NAMALWA (cell line): ENCODE measurements at regions not wholly inside any gene's neighbourhood (a gene's known extent, or its start where the extent isn't known, plus 50 kb on each side); places are given as distances from the start of the nearest gene placed in this dataset.

ENCODE experiments used
- DNase-seq: peaks from one replicate; pipeline ENCODE4 v3.0.0-alpha.2; 2015; ENCODE audit warnings: low spot score

DNA sequence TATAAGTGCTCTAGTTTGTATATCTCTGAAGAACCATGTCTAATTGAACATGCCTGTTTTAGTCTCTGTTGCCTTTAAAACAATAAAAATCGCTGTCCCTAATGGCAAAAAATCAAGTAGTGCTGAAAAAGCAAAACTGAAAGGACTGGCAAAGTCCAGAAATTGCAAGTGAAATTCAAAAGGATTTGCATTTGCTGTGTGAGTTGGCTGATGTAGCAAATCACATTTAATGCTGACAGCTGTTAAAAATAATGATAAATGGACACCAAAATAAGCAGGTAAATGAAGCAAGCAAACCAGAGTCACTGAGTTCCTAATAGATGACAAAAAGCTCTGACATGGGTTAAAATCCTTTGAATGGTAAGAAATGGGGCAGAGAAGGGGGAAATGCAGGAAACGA is 874.1 kb downstream of the GRM8 start:
- no peak for DNase-seq

DNA sequence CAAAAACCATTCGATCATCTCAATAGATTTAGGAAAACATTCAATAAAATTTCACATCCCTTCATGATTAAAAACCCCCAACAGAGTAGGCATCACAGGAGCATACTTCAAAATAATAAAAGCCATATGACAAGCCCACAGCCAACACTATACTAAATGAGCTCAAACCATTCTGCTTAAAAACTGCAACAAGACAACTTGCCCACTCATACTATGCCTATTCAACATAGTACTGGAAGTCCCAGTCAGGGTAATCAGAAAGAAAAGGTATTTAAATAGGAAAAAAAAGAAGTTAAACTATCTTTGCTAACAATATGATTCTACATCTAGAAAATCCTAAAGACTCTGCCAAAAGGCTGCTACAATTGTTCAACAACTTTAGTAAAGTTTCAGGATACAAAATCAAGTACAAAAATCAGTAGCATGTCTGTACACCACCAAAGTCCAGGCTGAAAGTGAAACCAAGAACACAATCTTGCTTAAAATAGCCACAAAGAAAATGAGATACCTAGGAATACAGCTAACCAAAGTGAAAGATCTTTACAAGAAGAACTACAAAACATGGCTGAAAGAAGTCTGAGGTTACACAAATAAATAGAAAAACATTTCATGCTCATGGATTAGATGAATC is 882.6 kb downstream of the GRM8 start:
- DNase-seq = no peak

- DNase-seq = no peak
Observed at GRCh38 chr7:126362746-126363145, 890.0 kb downstream of the GRM8 start.

- DNase-seq = no peak
Observed at GRCh38 chr7:126361183-126361582, 891.6 kb downstream of the GRM8 start.

DNA sequence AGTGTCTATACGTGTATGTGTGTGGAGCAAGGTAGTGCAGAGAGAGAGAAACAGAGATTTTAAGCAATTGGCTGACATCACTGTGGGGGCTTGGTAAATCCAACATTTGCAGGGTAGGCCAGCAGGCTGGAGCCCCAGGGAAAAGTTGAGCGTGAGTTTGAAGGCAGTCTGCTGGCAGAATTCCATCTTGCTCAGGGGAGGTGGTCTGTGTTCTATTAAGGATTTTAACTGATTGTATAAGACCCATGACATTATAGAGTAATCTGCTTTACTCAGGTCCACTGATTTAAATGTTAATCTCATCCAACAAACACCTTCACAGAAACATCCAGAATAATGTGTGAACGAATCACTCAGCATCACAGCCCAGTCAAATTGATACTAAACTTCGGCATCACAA is 912.9 kb downstream of the GRM8 start:
- DNase-seq = no peak

DNA sequence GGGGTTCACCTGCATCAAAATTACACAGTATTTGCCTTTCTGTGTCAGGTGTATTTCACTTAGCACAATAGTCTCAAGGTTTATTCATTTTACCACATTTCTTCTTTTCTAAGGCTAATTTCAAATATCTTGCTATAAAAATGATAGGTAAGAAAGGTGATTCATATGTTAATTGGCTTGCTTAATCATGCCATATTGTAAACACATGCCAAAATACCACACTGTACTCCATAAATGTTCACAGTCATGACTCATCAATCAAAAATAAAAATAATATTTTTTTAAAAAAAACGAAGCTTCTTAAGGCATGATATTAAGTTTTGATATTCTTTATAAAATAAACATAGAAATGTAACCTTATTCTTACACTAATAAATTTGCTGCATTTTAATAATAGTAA is 947.1 kb downstream of the GRM8 start:
- DNase-seq = no peak

- no peak for DNase-seq
Observed at GRCh38 chr7:126303926-126304325, 948.8 kb downstream of the GRM8 start.

DNA sequence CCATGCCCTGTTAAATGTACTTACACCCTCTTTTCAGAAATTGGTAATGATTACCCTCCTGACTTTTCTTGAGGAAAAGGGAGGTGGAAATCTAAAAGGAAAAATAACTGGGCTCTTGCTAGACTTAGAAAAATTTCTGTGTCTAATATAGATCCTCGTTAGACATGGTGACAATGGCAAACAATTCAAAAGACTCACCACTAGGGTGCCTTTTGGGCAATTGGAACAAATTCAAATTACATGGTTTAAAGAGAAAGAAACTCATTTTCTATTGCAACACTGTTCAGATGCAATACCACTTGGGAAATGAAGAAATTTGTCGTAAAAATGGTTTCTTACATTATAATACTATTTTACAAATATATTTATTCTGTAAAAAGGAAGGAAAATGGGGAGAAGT is 950.1 kb downstream of the GRM8 start:
- peak; percentile 30 for DNase-seq

- no peak for DNase-seq
Observed at GRCh38 chr7:126286317-126286716, 966.4 kb downstream of the GRM8 start.

GRCh38 chr7:126236261-126236660 is 1016.5 kb downstream of the GRM8 start:
- no peak for DNase-seq

DNA sequence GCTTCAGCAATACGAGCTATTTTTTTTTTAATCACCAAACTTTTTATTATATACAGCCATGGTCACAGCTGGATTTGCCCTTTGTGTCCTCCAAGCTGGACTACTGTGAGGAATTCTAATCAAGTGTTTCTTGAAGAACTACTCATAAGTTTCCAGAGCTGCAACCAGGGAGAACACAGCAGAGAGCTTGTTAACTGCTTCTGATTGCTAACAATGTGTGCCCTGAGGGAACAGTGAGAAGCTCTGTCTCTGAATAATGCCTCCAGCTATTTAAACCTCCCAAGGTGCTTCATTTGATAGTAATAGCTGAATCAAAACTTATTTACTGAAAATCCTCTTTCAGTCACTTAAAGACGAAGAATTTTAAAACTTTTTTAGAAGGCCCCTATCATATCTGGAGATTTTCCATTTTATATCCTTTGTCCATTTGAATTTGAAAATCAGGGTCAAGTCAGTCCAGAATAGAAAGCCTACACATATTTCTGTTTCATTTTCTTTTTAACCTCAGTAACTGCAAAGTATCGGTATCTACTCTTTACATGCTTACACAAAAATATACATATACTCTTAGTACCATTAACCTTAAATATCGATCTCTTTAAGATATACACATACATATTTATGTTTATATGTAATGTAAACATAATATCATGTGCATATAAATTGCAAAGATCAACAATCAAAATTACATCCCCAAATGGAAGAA is 1024.2 kb downstream of the GRM8 start:
- no peak for DNase-seq

- DNase-seq = no peak
Observed at GRCh38 chr7:126227643-126228042, 1025.1 kb downstream of the GRM8 start.

GRCh38 chr7:126227055-126227454 is 1025.7 kb downstream of the GRM8 start:
- no peak for DNase-seq

DNA sequence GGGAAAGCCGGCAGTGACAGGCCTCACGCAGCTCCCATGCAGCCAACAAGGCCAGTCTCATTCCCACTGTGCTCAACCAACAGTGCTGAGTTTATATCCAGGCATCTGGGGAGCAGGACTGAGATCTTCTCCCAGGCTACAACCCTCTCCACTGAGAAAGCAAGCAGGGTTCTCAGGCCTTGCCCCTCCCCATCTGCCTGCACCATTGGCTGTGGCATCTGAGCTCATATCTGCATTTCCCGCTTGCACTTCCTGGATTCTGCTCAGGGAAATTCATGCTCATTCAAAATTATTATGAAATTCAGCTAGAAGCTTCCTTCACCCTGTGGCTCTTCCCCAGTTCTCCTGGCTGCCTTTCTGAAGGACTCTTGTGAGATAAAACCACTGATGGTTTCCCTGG is 1029.0 kb downstream of the GRM8 start:
- no peak for DNase-seq

DNA sequence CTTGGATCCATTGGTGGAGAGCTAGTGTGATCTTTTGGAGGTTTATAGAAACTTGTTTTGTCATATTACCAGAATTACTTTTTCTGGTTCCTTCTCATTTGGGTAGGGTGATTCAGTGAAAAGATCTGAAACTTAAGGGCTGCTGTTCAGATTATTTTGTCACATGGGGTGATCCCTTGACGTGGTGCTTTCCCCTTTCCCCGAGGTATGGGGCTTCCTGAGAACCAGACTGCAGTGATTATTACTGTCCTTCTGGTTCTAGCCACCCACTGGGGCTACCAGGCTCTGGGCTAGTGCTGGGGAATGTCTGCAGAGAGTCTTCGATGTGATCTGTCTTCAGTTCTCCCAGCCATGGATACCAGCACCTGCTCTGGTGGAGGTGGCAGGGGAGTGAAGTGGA is 1030.0 kb downstream of the GRM8 start:
- DNase-seq = no peak

DNA sequence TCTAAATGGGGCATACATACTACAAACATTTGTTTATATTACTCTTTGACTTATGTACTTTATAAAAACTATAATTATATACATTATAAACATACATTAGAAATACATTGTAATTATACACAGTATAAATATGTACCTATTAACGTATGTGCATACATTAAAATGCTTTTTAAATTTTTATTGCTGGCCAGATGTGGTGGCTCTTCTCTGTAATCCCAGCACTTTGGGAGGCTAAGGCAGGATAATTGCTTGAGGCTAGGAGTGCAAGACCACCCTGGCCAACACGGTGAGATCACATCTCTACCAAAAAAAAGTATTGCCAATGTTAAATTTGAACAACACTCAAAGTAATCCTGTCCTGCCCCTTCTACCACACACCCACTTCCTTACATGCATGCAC is 1037.0 kb downstream of the GRM8 start:
- DNase-seq = no peak

- DNase-seq = no peak
Observed at GRCh38 chr7:126213876-126214275, 1038.9 kb downstream of the GRM8 start.

DNA sequence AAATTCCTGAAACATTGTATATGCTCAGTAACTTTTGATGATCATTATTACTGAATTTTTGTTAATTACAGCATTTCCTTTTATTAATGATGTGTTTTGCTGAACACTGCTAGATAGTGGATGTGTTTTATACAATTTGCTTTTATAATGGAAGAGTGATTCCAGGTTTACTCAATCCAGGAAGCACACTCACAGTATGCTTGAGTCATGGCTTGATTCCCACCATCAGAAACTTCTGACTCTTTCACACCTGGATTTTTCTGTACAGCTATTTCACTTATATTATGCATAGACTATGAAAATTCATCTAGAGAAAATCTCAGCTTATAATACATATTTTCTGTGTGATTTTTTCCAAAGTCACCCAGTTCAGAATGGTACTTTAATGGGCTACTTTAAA is 1040.9 kb downstream of the GRM8 start:
- DNase-seq = no peak

DNA sequence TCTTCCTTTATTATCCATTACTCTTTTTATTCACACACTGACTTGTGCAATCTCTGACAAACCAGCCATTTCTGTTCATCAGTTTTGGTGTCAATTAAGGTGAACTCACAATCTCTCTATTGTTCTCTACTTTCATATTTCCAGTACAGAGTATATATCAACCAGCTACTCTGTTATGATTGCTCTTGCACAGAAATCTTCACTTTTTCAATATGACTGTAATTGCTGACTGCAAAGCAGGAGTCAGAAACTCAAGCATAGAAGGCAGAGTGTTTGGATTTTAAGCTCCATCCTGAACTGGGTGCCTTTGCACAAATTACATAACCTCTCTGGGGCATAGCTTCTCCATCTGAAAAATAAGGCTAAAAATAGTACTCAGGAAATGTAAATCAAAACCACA is 1042.0 kb downstream of the GRM8 start:
- no peak for DNase-seq

- no peak for DNase-seq
Observed at GRCh38 chr7:126203185-126203584, 1049.6 kb downstream of the GRM8 start.

DNA sequence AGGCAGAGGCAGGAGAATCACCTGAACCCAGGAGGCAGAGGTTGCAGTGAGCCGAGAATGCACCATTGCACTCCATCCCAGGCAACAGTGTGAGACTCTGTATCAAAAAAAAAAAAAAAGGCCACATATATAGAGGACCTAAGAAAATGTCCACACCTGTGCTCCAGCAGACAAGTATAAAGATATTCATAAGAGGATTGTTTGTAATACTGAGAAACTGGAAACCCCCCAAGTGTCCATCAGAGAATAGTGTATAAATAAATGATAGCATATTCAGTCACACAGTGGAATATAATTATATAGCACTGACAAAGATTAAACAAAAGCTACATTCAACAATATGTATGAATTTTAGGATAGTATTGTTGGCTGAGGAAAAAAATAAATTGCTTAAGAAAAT is 1050.6 kb downstream of the GRM8 start:
- no peak for DNase-seq

GRCh38 chr7:126185959-126186580 is 1066.7 kb downstream of the GRM8 start:
- DNase-seq = no peak

DNA sequence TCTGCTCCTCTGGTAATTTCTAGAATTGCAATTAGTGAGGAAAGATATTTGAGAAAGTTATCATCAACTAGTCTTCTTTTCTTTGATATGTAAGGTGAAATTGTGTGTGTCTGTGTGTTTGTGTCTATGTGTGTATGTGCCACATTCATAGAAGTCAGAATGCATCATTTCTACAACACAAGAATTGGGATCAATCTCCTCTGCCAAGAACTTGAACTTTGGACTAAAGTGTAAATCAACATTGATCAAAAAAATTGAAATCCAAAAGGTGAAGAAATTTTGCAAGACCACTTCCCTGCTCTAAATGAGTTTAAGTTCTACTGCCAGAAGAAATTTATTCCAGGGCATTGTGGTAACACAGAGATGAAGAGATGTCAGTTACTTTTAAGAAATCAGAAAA is 1072.8 kb downstream of the GRM8 start:
- DNase-seq = no peak

DNA sequence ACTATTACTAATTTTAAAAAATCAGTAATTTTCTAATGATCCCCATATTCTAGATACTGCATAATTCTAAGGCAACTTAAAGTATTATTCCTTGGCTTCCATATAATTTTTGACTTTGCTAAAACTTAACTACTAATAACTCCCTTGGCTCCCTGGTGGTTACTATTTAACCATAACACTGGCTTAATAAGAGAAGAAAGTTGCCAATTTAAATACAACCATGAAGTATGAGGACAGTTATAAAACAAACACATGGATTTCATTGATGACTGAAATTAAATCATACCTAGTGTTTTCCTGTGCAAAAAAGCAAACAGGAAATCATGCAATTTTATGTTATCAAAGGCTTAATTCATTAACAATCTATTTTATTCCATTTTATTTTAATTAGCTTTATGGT is 1073.9 kb downstream of the GRM8 start:
- no peak for DNase-seq
